Ascending aorta (tissue), 2 donors: ENCODE measurements at regions not wholly inside any gene's neighbourhood (a gene's known extent, or its start where the extent isn't known, plus 50 kb on each side); places are given as distances from the start of the nearest gene placed in this dataset.

ENCODE experiments used
- DNase-seq, 2 donors: peaks; one replicate each; pipeline ENCODE4 v3.0.0-alpha.2; 2019; ENCODE audit warnings: low spot score in 2 of 2
- H3K27ac ChIP-seq, 2 donors: fragments of 200-600 bp; sonication (generic); one replicate each; pipeline ENCODE4 v1.5.1; 2016 to 2017; ENCODE audit warnings: mild to moderate bottlenecking in 1 of 2
- H3K27me3 ChIP-seq: fragments of 200-600 bp; sonication (generic); one replicate; pipeline ENCODE4 v1.5.1; 2017
- H3K36me3 ChIP-seq, 2 donors: fragments of 200-600 bp; sonication (generic); one replicate each; pipeline ENCODE4 v1.5.1; 2016
- H3K4me1 ChIP-seq, 2 donors: fragments of 200-600 bp; sonication (generic); one replicate each; pipeline ENCODE4 v1.5.1; 2016 to 2017; ENCODE audit warnings: mild to moderate bottlenecking in 1 of 2
- H3K4me3 ChIP-seq, 2 donors: fragments of 200-600 bp; sonication (generic); one replicate each; pipeline ENCODE4 v1.5.1; 2016 to 2017; ENCODE audit warnings: mild to moderate bottlenecking in 1 of 2
- H3K9me3 ChIP-seq, 2 donors: fragments of 200-600 bp; sonication (generic); one replicate each; pipeline ENCODE4 v1.5.1; 2016
- CTCF ChIP-seq, 3 experiments: fragments of 200-600 bp in 2 of 3; fragments of 450-650 bp in 1 of 3; sonication (generic) in 2 of 3; IDR thresholded peaks; one replicate each; pipeline ENCODE4 v1.5.1; 2016 to 2019; ENCODE audit warnings: antibody characterized with exemption in 3 of 3, mild to moderate bottlenecking in 1 of 3, moderate library complexity in 1 of 3
- intact Hi-C: fragments of 100-400 bp; cut with DNase I; formaldehyde crosslinking; loops from one replicate; pipeline ENCODE4 v1.15.1; 2023

GRCh38 chr12:126891789-126892188 is 1375.2 kb upstream of the TMEM132C start:
- Histone ChIP-seq H3K4me1 (no peaks in the 10 kb centered on the region), H3K27me3 (no peaks in the 10 kb centered on the region), H3K4me3 (no peak overlapping the region), H3K27ac (no peak overlapping the region), H3K36me3 (no peaks in the 10 kb centered on the region), H3K9me3 (no peaks in the 10 kb centered on the region)
- DNase-seq = no peak
- TF ChIP-seq CTCF (IDR thresholded peaks at IDR 0.05) = no peak
- intact Hi-C loops = no loop called here

DNA sequence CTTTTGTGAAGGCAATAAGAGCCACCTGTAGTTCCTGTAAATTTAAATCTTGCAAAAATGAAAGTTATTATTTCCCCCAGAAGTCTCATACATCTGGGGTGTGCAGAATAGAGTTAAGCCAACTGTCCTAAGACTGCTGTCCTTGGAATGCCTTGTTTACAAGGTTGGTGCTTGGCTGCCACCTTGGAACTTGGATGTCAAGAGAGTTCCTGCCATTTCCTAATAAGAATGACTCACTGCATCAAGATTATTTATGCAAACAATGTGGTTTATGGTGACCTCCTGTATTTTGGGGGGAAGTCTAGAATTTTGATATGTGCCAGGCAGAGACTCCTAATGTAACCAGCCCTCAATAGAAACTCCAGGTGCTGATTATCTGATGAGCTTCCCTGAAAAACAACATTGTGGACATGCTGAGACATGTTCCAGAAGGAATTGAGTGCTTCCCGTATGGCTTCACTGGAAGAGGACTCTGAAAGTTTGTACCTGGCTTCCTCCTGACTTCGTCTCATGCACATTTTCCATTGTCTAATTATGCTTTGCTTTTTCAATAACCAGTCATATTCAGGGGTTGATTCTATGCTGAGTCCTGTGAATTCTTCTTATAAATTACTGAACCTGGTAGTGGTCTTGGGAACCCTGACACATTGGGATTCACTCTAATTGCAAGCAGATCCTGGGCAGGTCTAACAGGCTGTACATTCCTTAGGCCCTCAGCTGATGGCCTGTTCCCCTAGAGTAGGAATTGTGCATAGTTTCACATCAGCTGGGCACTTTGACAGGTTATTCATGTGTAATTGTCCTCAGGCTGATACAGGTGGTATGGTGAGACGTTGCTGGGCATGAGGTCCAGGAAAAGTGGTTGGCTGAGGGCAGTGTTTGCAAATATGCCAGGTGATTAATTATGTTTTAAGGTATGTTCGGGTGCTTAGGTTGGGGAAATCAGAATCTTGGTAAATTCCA is 1370.7 kb upstream of the TMEM132C start:
- no peak for DNase-seq
- Histone ChIP-seq H3K4me1 (no peaks in the 10 kb centered on the region), H3K36me3 (no peaks in the 10 kb centered on the region), H3K9me3 (no peaks in the 10 kb centered on the region), H3K27me3 (no peaks in the 10 kb centered on the region), H3K4me3 (no peak overlapping the region), H3K27ac (no peak overlapping the region)
- no peak for TF ChIP-seq CTCF (IDR thresholded peaks at IDR 0.05)
- intact Hi-C loops = no loop called here

DNA sequence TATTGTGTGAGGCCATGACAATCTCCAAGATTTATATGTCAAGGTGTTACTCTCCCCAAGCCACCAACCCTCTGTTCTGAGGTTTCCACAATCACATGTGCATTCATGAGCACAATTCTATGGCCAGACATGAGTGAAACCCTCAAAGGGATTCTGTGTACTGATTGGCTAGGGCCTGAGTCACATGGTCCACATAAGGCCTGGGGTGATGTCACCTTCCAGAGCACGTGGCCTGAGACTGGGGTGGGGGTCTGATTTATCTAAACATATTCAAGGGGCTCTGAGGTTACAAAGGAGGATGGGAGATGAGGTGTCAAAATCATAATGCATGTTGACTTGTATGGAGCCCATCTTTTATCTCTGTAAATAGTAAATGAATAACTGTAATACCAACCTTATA is 1369.9 kb upstream of the TMEM132C start:
- H3K4me1 ChIP-seq = no peaks in the 10 kb centered on the region
- no peak overlapping the region for H3K4me3 ChIP-seq
- no peaks in the 10 kb centered on the region for H3K27me3 ChIP-seq
- no peaks in the 10 kb centered on the region for H3K36me3 ChIP-seq
- no peak overlapping the region for H3K27ac ChIP-seq
- intact Hi-C loops = no loop called here
- DNase-seq = no peak
- H3K9me3 ChIP-seq = no peaks in the 10 kb centered on the region
- no peak for TF ChIP-seq CTCF (IDR thresholded peaks at IDR 0.05)

GRCh38 chr12:126897778-126898177 is 1369.2 kb upstream of the TMEM132C start:
- no peak for DNase-seq
- TF ChIP-seq CTCF (IDR thresholded peaks at IDR 0.05) = no peak
- no peak overlapping the region for H3K4me3 ChIP-seq
- H3K27ac ChIP-seq = no peak overlapping the region
- H3K27me3 ChIP-seq = no peaks in the 10 kb centered on the region
- intact Hi-C loops = no loop called here
- no peaks in the 10 kb centered on the region for H3K9me3 ChIP-seq
- H3K36me3 ChIP-seq = no peaks in the 10 kb centered on the region
- H3K4me1 ChIP-seq = no peaks in the 10 kb centered on the region

- H3K4me3 ChIP-seq = no peak overlapping the region
- H3K27me3 ChIP-seq = no peaks in the 10 kb centered on the region
- intact Hi-C loops = no loop called here
- no peak for TF ChIP-seq CTCF (IDR thresholded peaks at IDR 0.05)
- H3K27ac ChIP-seq = no peak overlapping the region
- H3K36me3 ChIP-seq = no peaks in the 10 kb centered on the region
- H3K9me3 ChIP-seq = no peaks in the 10 kb centered on the region
- DNase-seq = no peak
- no peaks in the 10 kb centered on the region for H3K4me1 ChIP-seq
These were observed 1368.4 kb upstream of the TMEM132C start for GRCh38 chr12:126898562-126898961.
